Psoas muscle (tissue), 7 donors: ENCODE measurements at regions not wholly inside any gene's neighbourhood (a gene's known extent, or its start where the extent isn't known, plus 50 kb on each side); places are given as distances from the start of the nearest gene placed in this dataset.

Experiments
- ATAC-seq, 4 donors: fragments of 200-7000 bp; cut with Tn5 transposase; one replicate each; pipeline ENCODE4 v1.9.1; 2020; ENCODE audit warnings: moderate library complexity in 3 of 4, mild to moderate bottlenecking in 2 of 4
- DNase-seq, 2 donors: peaks; one replicate each; pipeline ENCODE4 v3.0.0-alpha.2; 2020
- H3K27ac ChIP-seq: fragments of 200-600 bp; one replicate; pipeline ENCODE4 v1.8.0; 2022
- H3K27me3 ChIP-seq, 3 donors: fragments of 200-600 bp in 1 of 3; one replicate each; pipeline versions ENCODE4 v1.6.1 to v1.8.0; 2013 to 2022; ENCODE audit warnings: low read length in 2 of 3, mild to moderate bottlenecking in 2 of 3, moderate library complexity in 1 of 3; ENCODE audit not compliant: insufficient read depth in 3 of 3
- H3K36me3 ChIP-seq, 2 donors: fragments of 200-600 bp in 1 of 2; one replicate each; pipeline versions ENCODE4 v1.6.1 to v1.8.0; 2013 to 2022; ENCODE audit warnings: low read depth in 1 of 2, mild to moderate bottlenecking in 1 of 2, moderate library complexity in 1 of 2; ENCODE audit not compliant: insufficient read depth in 1 of 2
- H3K4me1 ChIP-seq: fragments of 200-600 bp; one replicate; pipeline ENCODE4 v1.8.0; 2022
- H3K4me3 ChIP-seq: fragments of 200-600 bp; one replicate; pipeline ENCODE4 v1.8.0; 2022; ENCODE audit warnings: mild to moderate bottlenecking
- H3K9me3 ChIP-seq: fragments of 200-600 bp; one replicate; pipeline ENCODE4 v1.8.0; 2022
- CTCF ChIP-seq: fragments of 200-600 bp; IDR thresholded peaks from one replicate; pipeline ENCODE4 v1.8.0; 2022; ENCODE audit warnings: antibody characterized with exemption
- WGBS, 3 donors: extraction: QIAGEN DNeasy Blood & Tissue Kit; methylation state at CpG; one replicate each; pipeline versions ENCODE4 v1.1.6 to v1.1.7; 2013; 5-methylcytosine and 5-hydroxymethylcytosine counted together
- intact Hi-C, 2 donors: fragments of 100-400 bp; cut with DNase I; formaldehyde crosslinking; loops; one replicate each; pipeline versions ENCODE4 v1.11.0 to v1.14.2; 2022
- donor health status: healthy with polysubstance abuse.
- donor health status: DM: no; HTN: no; CAD: no; lungs with moderate emphysema.
- donor health status: Bipolar disorder and iron deficiency.
- donor health status: healthy.
- donor health status: DM: yes; HTN: yes; CAD: no.
- donor health status: DM: no; HTN: no; CAD: no.
- donor health status: DM: yes; HTN: yes; CAD: no.

- H3K36me3 ChIP-seq: no peaks in the 10 kb centered on the region
- H3K9me3 ChIP-seq: no peaks in the 10 kb centered on the region
- H3K4me3 ChIP-seq: no peak overlapping the region
- peaks cover 12% of the 10 kb centered on the region for H3K4me1 ChIP-seq
- no peak for TF ChIP-seq CTCF
- no peak for DNase-seq
- ATAC-seq: no peak
- intact Hi-C loops: loop anchor here in 1 of 2 donors (10.0 kb wide), 1 partner anchor 479 kb away; no protein-coding TSS in a partner anchor
- 60 to 91% (median 62%) methylated on average over 2 of the region's 2 CpGs for WGBS, 3 donors
- no peak overlapping the region for H3K27ac ChIP-seq
- H3K27me3 ChIP-seq: no peaks in the 10 kb centered on the region
Measured at GRCh38 chr2:18885457-18885856, 296.1 kb upstream of the NT5C1B start.

GRCh38 chr2:18883616-18884456, 294.5 kb upstream of the NT5C1B start:
- no peak for DNase-seq
- no peak overlapping the region for H3K27ac ChIP-seq
- ATAC-seq: no peak
- 59 to 69% (median 64%) methylated on average over 3 of the region's 3 CpGs for WGBS, 3 donors
- TF ChIP-seq CTCF: no peak
- H3K27me3 ChIP-seq: no peaks in the 10 kb centered on the region
- no peaks in the 10 kb centered on the region for H3K4me1 ChIP-seq
- no peak overlapping the region for H3K4me3 ChIP-seq
- H3K36me3 ChIP-seq: no peaks in the 10 kb centered on the region
- H3K9me3 ChIP-seq: no peaks in the 10 kb centered on the region
- intact Hi-C loops: loop anchor here in 1 of 2 donors (10.0 kb wide), 1 partner anchor 481 kb away; no protein-coding TSS in a partner anchor

GRCh38 chr2:18871430-18871829, 282.1 kb upstream of the NT5C1B start:
- intact Hi-C loops: no loop called here

GRCh38 chr2:18870307-18870706, 280.9 kb upstream of the NT5C1B start:
- H3K27me3 ChIP-seq: no peaks in the 10 kb centered on the region
- no peak for TF ChIP-seq CTCF
- no peak for DNase-seq
- intact Hi-C loops: no loop called here
- no peaks in the 10 kb centered on the region for H3K4me1 ChIP-seq
- no peaks in the 10 kb centered on the region for H3K36me3 ChIP-seq
- H3K9me3 ChIP-seq: no peaks in the 10 kb centered on the region
- no peak overlapping the region for H3K27ac ChIP-seq
- no peak for ATAC-seq
- H3K4me3 ChIP-seq: no peak overlapping the region

More at GRCh38 chr2:18871430-18871829, 282.1 kb upstream of the NT5C1B start:
- DNase-seq (no peak), ATAC-seq (no peak)
- Histone ChIP-seq H3K4me1 (no peaks in the 10 kb centered on the region), H3K27ac (no peak overlapping the region), H3K36me3 (no peaks in the 10 kb centered on the region), H3K9me3 (no peaks in the 10 kb centered on the region), H3K4me3 (no peak overlapping the region), H3K27me3 (no peaks in the 10 kb centered on the region)
- WGBS, 3 donors: 96 to 100% (median 99%) methylated on average over 2 of the region's 2 CpGs
- TF ChIP-seq CTCF: no peak

- no peaks in the 10 kb centered on the region for H3K27me3 ChIP-seq
- no peaks in the 10 kb centered on the region for H3K9me3 ChIP-seq
- no peaks in the 10 kb centered on the region for H3K36me3 ChIP-seq
- intact Hi-C loops: no loop called here
- no peak for ATAC-seq
- H3K27ac ChIP-seq: no peak overlapping the region
- no peak for TF ChIP-seq CTCF
- H3K4me3 ChIP-seq: no peak overlapping the region
- DNase-seq: no peak
- no peaks in the 10 kb centered on the region for H3K4me1 ChIP-seq
Measured at GRCh38 chr2:18861951-18862350, 272.6 kb upstream of the NT5C1B start.
